ENCODE measurements at regions not wholly inside any gene's neighbourhood (a gene's known extent, or its start where the extent isn't known, plus 50 kb on each side); places are given as distances from the start of the nearest gene placed in this dataset.

DNA sequence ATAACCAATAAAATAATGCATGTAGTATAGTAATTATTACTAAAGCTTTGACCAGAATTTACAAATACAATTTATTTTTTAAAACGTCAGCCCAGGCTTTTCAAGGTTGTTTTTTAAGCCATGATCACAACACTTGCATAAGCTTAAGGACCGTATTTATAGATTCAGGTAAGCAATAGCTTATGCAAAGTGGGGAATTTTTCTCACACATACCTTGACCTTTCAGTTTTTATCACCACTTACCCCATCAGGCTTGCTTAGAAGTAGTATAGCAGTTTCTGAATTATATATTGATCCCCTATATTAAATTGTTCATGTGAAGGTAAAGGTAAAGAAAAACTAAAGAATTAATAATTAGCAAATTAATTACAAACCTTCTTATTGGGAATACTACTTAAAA, 232.3 kb upstream of the FKBP1C start:
- Histone ChIP-seq H3F3A (replicated peaks; ENCODE audit: insufficient read depth) (no peaks in the 10 kb centered on the region), H3K4me1 (ENCODE audit: control insufficient read depth in 1 of 2, insufficient read depth in 2 of 2, low read depth in 1 of 2, low read length in 1 of 2) (no peaks in the 10 kb centered on the region), H4K20me1 (ENCODE audit: insufficient read depth) (no peaks in the 10 kb centered on the region), H3K9me3 (no peaks in the 10 kb centered on the region), H2AFZ (ENCODE audit: low read depth) (no peak overlapping the region), H3K79me2 (ENCODE audit: insufficient read depth) (no peaks in the 10 kb centered on the region), H3K9ac (no peak overlapping the region), H3K36me3 (replicated peaks in 1 of 2; ENCODE audit: control insufficient read depth in 1 of 2, insufficient read depth in 2 of 2, low read length in 1 of 2) (no peaks in the 10 kb centered on the region), H3K4me3 (ENCODE audit: low read depth in 2 of 2, low read length in 1 of 2) (no peak overlapping the region), H3K27me3 (ENCODE audit: insufficient read depth) (no peaks in the 10 kb centered on the region), H3K9me2 (no peaks in the 10 kb centered on the region), H3K4me2 (no peak overlapping the region), H3K27ac (ENCODE audit: low read depth in 2 of 2, low read length in 1 of 2) (no peak overlapping the region)
- ChIA-PET CTCF (no interaction called here), POLR2A (no interaction called here)
- no peak for DNase-seq
- TF ChIP-seq RAD21 (IDR thresholded peaks at IDR 0.05; ENCODE audit: low read length), result no peak
- no peak for TF ChIP-seq EZH2phosphoT487 (IDR thresholded peaks at IDR 0.05; ENCODE audit: borderline replicate concordance, low read depth)
- no peak for TF ChIP-seq GABPA (IDR thresholded peaks at IDR 0.05; ENCODE audit: low read depth)
- TF ChIP-seq, protein P1, sequence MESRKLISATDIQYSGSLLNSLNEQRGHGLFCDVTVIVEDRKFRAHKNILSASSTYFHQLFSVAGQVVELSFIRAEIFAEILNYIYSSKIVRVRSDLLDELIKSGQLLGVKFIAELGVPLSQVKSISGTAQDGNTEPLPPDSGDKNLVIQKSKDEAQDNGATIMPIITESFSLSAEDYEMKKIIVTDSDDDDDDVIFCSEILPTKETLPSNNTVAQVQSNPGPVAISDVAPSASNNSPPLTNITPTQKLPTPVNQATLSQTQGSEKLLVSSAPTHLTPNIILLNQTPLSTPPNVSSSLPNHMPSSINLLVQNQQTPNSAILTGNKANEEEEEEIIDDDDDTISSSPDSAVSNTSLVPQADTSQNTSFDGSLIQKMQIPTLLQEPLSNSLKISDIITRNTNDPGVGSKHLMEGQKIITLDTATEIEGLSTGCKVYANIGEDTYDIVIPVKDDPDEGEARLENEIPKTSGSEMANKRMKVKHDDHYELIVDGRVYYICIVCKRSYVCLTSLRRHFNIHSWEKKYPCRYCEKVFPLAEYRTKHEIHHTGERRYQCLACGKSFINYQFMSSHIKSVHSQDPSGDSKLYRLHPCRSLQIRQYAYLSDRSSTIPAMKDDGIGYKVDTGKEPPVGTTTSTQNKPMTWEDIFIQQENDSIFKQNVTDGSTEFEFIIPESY (IDR thresholded peaks at IDR 0.05; ENCODE audit: borderline replicate concordance, low read depth), result no peak
- TF ChIP-seq, protein P2, sequence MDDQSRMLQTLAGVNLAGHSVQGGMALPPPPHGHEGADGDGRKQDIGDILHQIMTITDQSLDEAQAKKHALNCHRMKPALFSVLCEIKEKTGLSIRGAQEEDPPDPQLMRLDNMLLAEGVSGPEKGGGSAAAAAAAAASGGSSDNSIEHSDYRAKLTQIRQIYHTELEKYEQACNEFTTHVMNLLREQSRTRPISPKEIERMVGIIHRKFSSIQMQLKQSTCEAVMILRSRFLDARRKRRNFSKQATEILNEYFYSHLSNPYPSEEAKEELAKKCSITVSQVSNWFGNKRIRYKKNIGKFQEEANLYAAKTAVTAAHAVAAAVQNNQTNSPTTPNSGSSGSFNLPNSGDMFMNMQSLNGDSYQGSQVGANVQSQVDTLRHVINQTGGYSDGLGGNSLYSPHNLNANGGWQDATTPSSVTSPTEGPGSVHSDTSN (IDR thresholded peaks at IDR 0.05), result no peak
- no peak for TF ChIP-seq TEAD4 (IDR thresholded peaks at IDR 0.05; ENCODE audit: borderline replicate concordance, insufficient read depth)
- TF ChIP-seq CHD2 (IDR thresholded peaks at IDR 0.05; ENCODE audit: low read length, partially characterized antibody), result no peak
- no peak for TF ChIP-seq SIN3A (IDR thresholded peaks at IDR 0.05; ENCODE audit: borderline replicate concordance, low read depth, low read length)
- TF ChIP-seq MXI1 (IDR thresholded peaks at IDR 0.05; ENCODE audit: low read depth, low read length), result no peak
- WGBS (ENCODE audit: low lambda C conversion rate), result 9% methylated on average over 2 of the region's 2 CpGs

- ChIA-PET POLR2A (no interaction called here), CTCF (no interaction called here)
- no peak for DNase-seq
- Histone ChIP-seq H3K9ac (no peak overlapping the region), H3F3A (replicated peaks; ENCODE audit: insufficient read depth) (no peaks in the 10 kb centered on the region), H2AFZ (ENCODE audit: low read depth) (no peak overlapping the region), H3K27ac (ENCODE audit: low read depth in 2 of 2, low read length in 1 of 2) (no peak overlapping the region), H3K9me2 (no peaks in the 10 kb centered on the region), H3K79me2 (ENCODE audit: insufficient read depth) (no peaks in the 10 kb centered on the region), H3K27me3 (ENCODE audit: insufficient read depth) (no peaks in the 10 kb centered on the region), H4K20me1 (ENCODE audit: insufficient read depth) (no peaks in the 10 kb centered on the region), H3K36me3 (replicated peaks in 1 of 2; ENCODE audit: control insufficient read depth in 1 of 2, insufficient read depth in 2 of 2, low read length in 1 of 2) (no peaks in the 10 kb centered on the region), H3K4me3 (ENCODE audit: low read depth in 2 of 2, low read length in 1 of 2) (no peak overlapping the region), H3K9me3 (no peaks in the 10 kb centered on the region), H3K4me1 (ENCODE audit: control insufficient read depth in 1 of 2, insufficient read depth in 2 of 2, low read depth in 1 of 2, low read length in 1 of 2) (no peaks in the 10 kb centered on the region), H3K4me2 (no peak overlapping the region)
- TF ChIP-seq, protein P3, sequence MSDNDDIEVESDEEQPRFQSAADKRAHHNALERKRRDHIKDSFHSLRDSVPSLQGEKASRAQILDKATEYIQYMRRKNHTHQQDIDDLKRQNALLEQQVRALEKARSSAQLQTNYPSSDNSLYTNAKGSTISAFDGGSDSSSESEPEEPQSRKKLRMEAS (IDR thresholded peaks at IDR 0.05; ENCODE audit: low read depth), result no peak
- TF ChIP-seq FOSL2 (IDR thresholded peaks at IDR 0.05; ENCODE audit: borderline replicate concordance, low read depth) (no peak), EZH2phosphoT487 (IDR thresholded peaks at IDR 0.05; ENCODE audit: borderline replicate concordance, low read depth) (no peak), NFIC (IDR thresholded peaks at IDR 0.05; ENCODE audit: borderline replicate concordance) (no peak), JUND (IDR thresholded peaks at IDR 0.05) (no peak), EP300 (IDR thresholded peaks at IDR 0.05; ENCODE audit: borderline replicate concordance in 1 of 2, low read depth in 1 of 2, low read length in 1 of 2) (no peak), GABPA (IDR thresholded peaks at IDR 0.05; ENCODE audit: low read depth) (no peak), MEF2A (IDR thresholded peaks at IDR 0.05; ENCODE audit: borderline replicate concordance, low read depth) (no peak), POLR2AphosphoS5 (IDR thresholded peaks at IDR 0.05; ENCODE audit: low read depth, low read length) (no peak), RXRA (IDR thresholded peaks at IDR 0.05; ENCODE audit: borderline replicate concordance, low read depth) (no peak), FOXM1 (IDR thresholded peaks at IDR 0.05; ENCODE audit: low read depth) (no peak), SIN3A (IDR thresholded peaks at IDR 0.05; ENCODE audit: borderline replicate concordance, low read depth, low read length) (no peak)
- TF ChIP-seq, protein P4, sequence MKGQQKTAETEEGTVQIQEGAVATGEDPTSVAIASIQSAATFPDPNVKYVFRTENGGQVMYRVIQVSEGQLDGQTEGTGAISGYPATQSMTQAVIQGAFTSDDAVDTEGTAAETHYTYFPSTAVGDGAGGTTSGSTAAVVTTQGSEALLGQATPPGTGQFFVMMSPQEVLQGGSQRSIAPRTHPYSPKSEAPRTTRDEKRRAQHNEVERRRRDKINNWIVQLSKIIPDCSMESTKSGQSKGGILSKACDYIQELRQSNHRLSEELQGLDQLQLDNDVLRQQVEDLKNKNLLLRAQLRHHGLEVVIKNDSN (IDR thresholded peaks at IDR 0.05; ENCODE audit: borderline replicate concordance, low read depth), result no peak
- WGBS (ENCODE audit: low lambda C conversion rate), result 2% methylated on average over 2 of the region's 2 CpGs
Observed at GRCh38 chr6:62980093-62980492, 231.2 kb upstream of the FKBP1C start.

Data from SK-N-SH (cell line).